ENCODE measurements at regions not wholly inside any gene's neighbourhood (a gene's known extent, or its start where the extent isn't known, plus 50 kb on each side); places are given as distances from the start of the nearest gene placed in this dataset.
"Not testable (repeated sequence)": the region's sequence is repeated elsewhere in the genome, so short reads cannot be mapped to it uniquely, and the experiment has no call there.

DNA sequence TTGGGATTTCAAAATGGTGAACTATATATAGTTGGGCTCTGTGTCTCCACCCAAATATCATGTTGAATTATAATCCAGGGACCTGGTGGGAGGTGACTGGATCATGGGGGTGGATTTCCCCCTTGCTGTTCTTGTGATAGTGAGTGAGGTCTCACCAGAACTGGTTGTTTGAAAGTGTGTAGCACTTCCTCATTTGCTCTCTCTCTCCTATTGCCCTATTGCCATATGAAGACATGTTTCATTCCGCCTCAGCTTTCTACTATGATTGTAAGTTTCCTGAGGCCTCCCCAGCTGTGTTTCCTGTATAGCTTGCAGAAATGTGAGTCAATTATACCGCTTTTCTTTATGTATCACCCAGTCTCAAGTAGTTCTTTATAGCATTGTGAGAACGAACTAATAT, 545.6 kb downstream of the TRAM1L1 start:
- no peaks in the 10 kb centered on the region for H3K36me3 Mint-ChIP-seq
- no peak overlapping the region for H3K27ac Mint-ChIP-seq
- H3K9me3 Mint-ChIP-seq = peaks cover 0 to 17% of the 10 kb centered on the region in 2 donors

DNA sequence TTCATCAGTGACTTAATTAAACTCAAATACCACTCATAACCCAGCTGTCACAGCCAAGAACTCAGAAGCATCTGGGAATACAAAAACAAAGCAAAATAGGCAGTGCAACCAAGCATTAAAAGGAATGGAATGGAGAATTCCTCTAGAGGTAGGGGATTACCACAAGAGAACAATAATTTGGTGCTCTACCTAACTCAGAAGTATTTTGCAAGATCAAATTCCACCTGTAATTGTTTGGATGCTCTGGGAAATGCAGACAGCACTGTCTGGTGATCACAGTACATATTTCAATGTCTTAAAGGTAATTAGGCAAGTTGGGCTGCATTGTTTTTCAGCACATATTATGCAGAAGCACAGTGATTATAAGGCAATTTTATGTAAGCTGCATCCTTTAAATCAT, 547.5 kb downstream of the TRAM1L1 start:
- peaks cover 0 to 12% of the 10 kb centered on the region in 2 donors for H3K9me3 Mint-ChIP-seq
- DNase-seq (ENCODE audit: low spot score in 2 of 2) (no peak), ATAC-seq (no peak)
- H3K27ac Mint-ChIP-seq = no peak overlapping the region
- H3K36me3 Mint-ChIP-seq = no peaks in the 10 kb centered on the region

More for the DNA sequence above, 545.6 kb downstream of the TRAM1L1 start:
- DNase-seq (ENCODE audit: low spot score in 2 of 2) (no peak), ATAC-seq (no peak)

DNA sequence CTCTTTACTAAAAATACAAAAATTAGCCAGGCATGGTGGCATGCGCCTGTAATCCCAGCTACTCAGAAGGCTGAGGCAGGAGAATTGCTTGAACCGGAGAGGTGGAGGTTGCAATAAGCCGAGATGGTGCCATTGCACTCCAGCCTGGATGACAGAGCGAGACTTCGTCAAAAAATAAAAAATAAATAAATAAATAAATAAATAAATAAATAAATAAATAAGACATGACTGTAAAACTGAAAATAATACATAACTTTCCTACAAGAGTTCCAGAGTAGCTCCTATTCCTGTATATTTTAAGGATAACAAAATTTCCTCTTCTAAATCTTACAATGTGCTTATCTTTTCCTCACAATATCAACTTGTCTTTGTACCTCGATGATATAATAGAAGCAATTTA, 549.4 kb downstream of the TRAM1L1 start:
- not testable (repeated sequence) for DNase-seq (ENCODE audit: low spot score in 2 of 2); H3K36me3 Mint-ChIP-seq

DNA sequence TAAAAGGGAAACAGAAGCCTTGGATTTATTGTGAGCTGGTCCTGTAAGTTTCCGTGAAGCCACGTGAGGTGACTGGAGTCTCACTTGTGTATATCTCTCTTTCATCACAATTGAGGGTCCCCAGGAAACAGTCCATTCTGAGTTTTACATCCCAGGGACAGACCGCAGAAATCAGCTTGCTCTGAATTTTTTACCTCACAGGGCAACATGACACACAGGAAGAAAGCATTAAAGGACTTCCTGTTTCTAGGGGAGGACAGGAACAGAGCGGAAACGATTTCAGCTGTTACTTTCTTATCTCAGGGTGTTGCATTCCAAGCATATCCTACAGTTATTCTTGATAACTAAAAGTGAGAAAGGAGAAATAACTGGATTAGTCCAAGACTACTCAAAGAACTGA, 553.5 kb downstream of the TRAM1L1 start:
- ATAC-seq = peak; percentile 14 to 34
- peak overlapping the region in 1 of 2 donors; percentile 74 for H3K27ac Mint-ChIP-seq
- no peak for DNase-seq (ENCODE audit: low spot score in 2 of 2)
- no peaks in the 10 kb centered on the region for H3K36me3 Mint-ChIP-seq
- peaks cover 5 to 12% of the 10 kb centered on the region in 2 donors for H3K9me3 Mint-ChIP-seq

More for the DNA sequence above, 549.4 kb downstream of the TRAM1L1 start:
- peaks cover 0 to 12% of the 10 kb centered on the region in 2 donors for H3K9me3 Mint-ChIP-seq
- H3K27ac Mint-ChIP-seq, ATAC-seq: not testable (repeated sequence)

DNA sequence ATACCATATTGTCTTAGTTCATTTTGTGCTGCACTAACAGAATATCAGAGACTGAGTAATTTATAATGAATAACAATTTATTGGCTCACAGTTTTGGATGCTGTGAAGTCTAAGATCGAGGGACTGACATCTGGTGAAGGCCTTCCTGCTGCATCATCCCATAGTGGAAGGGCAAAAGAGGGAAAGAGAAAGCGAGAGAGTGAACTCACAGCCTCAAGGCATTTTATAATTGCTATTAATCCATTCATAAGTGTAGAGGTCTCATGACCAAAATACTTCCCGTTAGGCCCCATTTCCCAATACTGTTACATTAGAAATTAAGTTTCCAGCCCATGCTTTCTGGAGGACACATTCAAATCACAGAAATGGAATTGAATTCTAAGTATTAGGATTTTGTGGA, 554.4 kb downstream of the TRAM1L1 start:
- ATAC-seq (no peak), DNase-seq (ENCODE audit: low spot score in 2 of 2) (no peak)
- peaks cover 5 to 12% of the 10 kb centered on the region in 2 donors for H3K9me3 Mint-ChIP-seq
- no peaks in the 10 kb centered on the region for H3K36me3 Mint-ChIP-seq
- H3K27ac Mint-ChIP-seq = no peak overlapping the region

DNA sequence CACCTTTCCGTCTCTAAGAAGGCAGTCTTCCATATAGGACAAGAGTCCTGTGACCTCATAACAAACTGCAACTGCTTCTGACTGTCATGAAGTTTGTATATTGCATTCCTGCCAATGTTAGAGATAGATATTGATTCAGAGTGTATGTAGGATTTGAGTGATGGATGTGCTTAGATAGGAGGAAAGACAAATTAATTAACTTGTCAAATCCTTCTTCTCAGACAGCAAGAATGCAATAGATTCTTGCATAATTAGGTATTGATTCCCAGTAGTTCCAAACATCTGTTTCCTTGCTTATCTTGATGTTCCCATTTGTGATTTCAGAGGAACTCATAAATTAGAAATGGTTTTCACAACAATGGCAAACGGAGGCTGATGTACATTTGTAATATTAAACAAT, 555.3 kb downstream of the TRAM1L1 start:
- H3K9me3 Mint-ChIP-seq = peaks cover 5 to 12% of the 10 kb centered on the region in 2 donors

DNA sequence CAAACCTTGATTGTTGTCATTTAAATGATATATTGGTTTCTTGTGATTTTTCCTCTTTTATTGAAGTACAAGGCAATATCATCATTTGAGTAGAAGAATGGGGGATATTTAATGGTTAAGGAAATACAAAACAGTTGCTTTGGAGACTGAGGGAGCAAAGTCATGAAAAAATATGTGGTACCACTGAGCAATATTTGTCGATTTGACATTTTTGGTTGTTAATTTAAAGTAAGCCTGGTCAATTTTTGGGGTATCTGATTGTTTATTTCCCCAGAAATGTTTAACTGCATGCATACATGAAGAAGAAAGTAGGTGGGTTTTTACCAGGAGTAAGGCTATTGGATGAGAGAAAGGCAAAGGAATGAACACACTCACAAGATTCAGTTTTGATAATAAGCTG, 556.2 kb downstream of the TRAM1L1 start:
- H3K27ac Mint-ChIP-seq = no peak overlapping the region
- peaks cover 5 to 12% of the 10 kb centered on the region in 2 donors for H3K9me3 Mint-ChIP-seq
- no peak for DNase-seq (ENCODE audit: low spot score in 2 of 2)
- no peak for ATAC-seq
- H3K36me3 Mint-ChIP-seq = no peaks in the 10 kb centered on the region

More for the DNA sequence above, 555.3 kb downstream of the TRAM1L1 start:
- no peaks in the 10 kb centered on the region for H3K36me3 Mint-ChIP-seq
- DNase-seq (ENCODE audit: low spot score in 2 of 2) (no peak), ATAC-seq (no peak)
- H3K27ac Mint-ChIP-seq = no peak overlapping the region

DNA sequence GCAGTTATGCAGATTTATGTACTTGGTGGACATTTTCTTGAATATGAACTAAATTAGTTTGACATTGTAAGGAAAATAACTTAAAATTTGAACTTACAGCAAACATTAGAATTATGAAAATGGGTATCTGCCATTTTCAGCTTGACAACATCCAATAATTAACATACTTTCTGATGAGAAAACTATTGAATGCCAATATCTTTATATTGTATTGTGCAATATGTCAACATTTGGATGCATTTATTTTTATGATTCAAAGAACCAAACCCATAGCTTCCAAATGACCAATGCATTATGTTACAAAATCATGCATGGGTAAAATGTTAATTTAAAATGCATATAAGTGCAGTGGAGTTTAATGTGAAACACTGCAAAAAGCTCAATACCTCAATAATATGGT, 562.5 kb downstream of the TRAM1L1 start:
- ATAC-seq (no peak), DNase-seq (ENCODE audit: low spot score in 2 of 2) (no peak)
- H3K27ac Mint-ChIP-seq = no peak overlapping the region
- peaks cover 13 to 17% of the 10 kb centered on the region in 2 donors for H3K9me3 Mint-ChIP-seq
- no peaks in the 10 kb centered on the region for H3K36me3 Mint-ChIP-seq

DNA sequence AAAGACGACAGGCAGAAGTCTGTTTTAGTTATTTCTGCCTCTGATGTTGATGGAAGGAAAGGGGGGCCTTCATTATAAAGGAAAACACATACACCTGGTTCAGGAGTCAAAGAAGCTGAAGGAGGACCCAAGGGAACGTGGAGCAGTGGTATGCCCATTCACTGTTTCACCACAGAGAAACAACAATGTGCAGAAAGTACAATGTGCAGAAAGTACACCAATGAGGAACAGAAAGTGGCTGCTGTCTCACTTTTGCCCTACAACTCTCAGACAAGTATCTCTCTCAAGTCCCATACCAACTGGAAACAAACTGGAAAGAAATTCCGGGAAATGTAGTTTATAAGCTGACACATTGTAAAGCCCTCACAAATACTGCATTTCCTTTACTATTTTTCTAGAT, 564.5 kb downstream of the TRAM1L1 start:
- no peak for ATAC-seq
- DNase-seq (ENCODE audit: low spot score in 2 of 2) = no peak
- peaks cover 18 to 24% of the 10 kb centered on the region in 2 donors for H3K9me3 Mint-ChIP-seq
- H3K27ac Mint-ChIP-seq = no peak overlapping the region
- peaks cover 7 to 11% of the 10 kb centered on the region in 2 donors for H3K36me3 Mint-ChIP-seq

DNA sequence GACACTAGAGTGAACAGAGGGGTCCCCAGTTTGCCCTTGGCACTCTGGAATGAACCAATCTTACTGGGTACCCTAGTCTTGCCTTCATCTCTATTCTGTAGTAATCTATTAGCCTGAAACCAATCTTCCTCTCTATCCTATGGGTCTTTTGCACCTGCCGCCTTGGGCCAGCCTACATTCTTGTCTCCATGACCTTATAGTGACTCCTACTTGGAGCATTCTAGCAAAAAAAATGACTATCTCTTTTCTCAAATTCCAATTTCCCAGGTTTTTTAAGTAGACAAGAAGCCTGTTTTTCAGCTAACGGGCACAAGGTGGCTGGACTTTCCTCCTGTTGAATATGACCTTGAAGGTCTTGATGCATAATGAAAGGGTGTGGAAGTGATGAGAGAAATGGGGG, 568.7 kb downstream of the TRAM1L1 start:
- H3K9me3 Mint-ChIP-seq = peaks cover 25 to 29% of the 10 kb centered on the region in 2 donors
- DNase-seq (ENCODE audit: low spot score in 2 of 2) = no peak
- no peak for ATAC-seq
- H3K36me3 Mint-ChIP-seq = peaks cover 7 to 11% of the 10 kb centered on the region in 2 donors
- H3K27ac Mint-ChIP-seq = no peak overlapping the region

DNA sequence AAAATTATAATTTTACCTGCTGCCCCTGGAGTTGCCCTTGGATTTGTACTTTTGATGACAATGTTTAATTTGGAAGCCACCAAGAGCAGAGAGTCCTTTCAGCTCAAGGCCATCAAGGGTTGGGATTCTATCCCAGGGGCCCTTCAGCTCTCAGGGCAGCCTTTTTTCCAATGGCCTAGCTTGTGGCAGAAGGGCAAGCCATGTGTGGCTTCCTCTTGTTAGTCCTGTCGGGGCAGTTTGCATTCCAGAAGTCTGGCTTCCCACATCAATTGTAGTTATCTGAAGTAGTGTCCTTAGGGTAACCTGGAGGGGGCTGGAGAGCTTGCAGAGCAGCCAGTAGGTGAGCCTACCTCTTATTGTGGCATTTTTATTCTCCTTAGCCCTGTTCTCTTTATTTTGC, 569.4 kb downstream of the TRAM1L1 start:
- DNase-seq (ENCODE audit: low spot score in 2 of 2) (no peak), ATAC-seq (no peak)
- Mint-ChIP-seq H3K27ac (no peak overlapping the region), H3K9me3 (peaks cover 25 to 29% of the 10 kb centered on the region in 2 donors), H3K36me3 (peaks cover 7 to 11% of the 10 kb centered on the region in 2 donors)

DNA sequence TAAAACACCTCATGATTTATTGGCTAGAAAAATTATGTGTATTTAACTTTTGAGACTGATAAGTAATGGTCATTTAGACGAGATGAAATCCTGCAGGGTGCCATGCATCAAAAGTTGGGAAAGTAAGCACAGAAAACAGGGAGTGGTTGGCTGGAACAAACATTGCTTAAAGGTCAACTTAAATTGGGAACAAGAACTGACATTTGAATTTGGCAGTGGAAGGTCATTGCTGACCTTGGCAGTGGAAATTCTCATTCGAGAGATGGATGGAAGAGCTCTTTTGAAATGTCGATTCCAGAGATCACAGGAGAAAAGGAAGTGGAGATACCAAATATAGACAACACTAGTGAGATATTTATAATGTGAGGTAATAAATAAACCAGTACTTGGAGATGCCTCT, 572.8 kb downstream of the TRAM1L1 start:
- ATAC-seq (no peak), DNase-seq (ENCODE audit: low spot score in 2 of 2) (no peak)
- Mint-ChIP-seq H3K27ac (no peak overlapping the region), H3K9me3 (peaks cover 14 to 15% of the 10 kb centered on the region in 2 donors), H3K36me3 (peaks cover 7 to 10% of the 10 kb centered on the region in 2 donors)

DNA sequence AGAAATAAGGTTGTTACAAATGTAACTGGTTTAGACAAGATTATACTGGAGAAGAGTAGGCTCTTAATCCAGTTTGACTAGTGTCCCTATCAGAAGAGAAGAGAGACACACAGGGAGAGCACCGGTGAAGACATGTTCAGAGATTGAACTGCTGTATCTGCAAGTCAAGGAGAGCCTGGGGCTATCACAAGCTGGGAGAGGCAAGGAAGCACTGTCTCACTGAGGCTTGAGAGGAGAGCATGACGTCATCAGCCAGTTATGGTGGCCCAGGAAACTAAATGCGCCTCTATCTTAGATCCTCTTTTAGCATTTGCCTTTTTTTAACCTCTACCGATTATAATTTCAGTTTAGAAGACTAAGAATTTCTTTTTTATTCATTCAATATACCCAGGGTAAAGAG, 583.4 kb downstream of the TRAM1L1 start:
- ATAC-seq (no peak), DNase-seq (ENCODE audit: low spot score in 2 of 2) (no peak)
- Mint-ChIP-seq H3K36me3 (no peaks in the 10 kb centered on the region), H3K9me3 (peaks cover 3 to 12% of the 10 kb centered on the region in 2 donors), H3K27ac (no peak overlapping the region)

DNA sequence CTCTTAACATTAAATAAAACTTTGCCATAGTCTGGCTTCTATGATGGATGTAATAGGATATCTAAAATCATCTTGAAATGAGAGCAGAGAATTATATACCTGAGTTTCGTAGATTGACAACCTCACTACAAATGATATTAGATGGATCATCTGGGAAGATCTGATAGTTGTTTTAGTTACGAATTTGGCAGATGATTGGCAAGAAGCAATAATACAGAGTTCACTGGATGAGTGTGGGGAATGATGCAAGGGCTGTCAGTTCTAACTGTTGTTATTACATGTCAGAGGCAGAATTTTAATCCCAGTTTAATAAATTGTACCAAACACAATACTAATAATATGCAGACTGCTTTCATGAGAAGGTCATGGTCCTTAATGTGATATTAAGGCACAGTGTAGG, 585.2 kb downstream of the TRAM1L1 start:
- DNase-seq (ENCODE audit: low spot score in 2 of 2) (no peak), ATAC-seq (no peak)
- H3K9me3 Mint-ChIP-seq = peaks cover 2 to 12% of the 10 kb centered on the region in 2 donors
- no peak overlapping the region for H3K27ac Mint-ChIP-seq
- no peaks in the 10 kb centered on the region for H3K36me3 Mint-ChIP-seq

DNA sequence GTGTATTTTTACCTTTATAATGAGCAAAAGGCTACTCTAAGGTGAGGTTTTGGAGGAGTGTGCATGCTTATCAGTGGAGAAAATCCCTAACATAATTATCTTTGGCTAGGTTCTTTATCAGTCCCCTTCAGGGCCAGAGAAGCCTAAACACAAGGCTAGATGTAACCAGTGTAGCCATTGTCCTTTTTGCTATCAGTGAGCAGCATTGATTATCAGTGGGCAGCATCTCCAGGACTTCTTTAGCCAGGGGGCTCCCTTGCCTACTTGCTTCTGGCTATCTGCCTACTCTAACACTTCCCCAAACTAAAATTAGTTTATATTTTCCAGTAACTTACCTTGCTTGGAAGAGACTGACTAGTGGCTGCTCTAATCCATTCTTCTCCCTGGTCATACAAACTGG, 595.6 kb downstream of the TRAM1L1 start:
- no peaks in the 10 kb centered on the region for H3K36me3 Mint-ChIP-seq
- ATAC-seq (no peak), DNase-seq (ENCODE audit: low spot score in 2 of 2) (no peak)
- peaks cover 5 to 19% of the 10 kb centered on the region in 2 donors for H3K9me3 Mint-ChIP-seq
- H3K27ac Mint-ChIP-seq = no peak overlapping the region

DNA sequence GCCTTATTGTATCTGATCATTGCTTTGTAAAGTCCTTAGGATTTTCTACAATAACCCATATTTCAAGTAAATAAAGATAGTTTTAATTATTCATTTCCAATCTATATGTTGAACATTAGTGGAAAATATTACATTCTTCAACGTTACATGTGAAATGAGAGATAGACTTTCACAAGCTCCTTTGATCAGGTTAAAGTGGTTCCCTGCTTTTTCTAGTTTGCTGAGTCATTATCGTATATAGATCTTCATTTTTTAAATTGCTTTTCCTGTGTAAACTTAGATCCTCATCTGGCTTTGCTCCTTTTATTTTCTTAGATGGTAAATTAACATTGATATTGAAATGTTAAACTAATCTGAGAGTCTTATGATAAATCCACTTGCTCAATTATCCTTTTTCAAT, 599.0 kb downstream of the TRAM1L1 start:
- H3K36me3 Mint-ChIP-seq = no peaks in the 10 kb centered on the region
- H3K9me3 Mint-ChIP-seq = peaks cover 5 to 14% of the 10 kb centered on the region in 2 donors
- DNase-seq (ENCODE audit: low spot score in 2 of 2) (no peak), ATAC-seq (no peak)
- H3K27ac Mint-ChIP-seq = no peak overlapping the region

DNA sequence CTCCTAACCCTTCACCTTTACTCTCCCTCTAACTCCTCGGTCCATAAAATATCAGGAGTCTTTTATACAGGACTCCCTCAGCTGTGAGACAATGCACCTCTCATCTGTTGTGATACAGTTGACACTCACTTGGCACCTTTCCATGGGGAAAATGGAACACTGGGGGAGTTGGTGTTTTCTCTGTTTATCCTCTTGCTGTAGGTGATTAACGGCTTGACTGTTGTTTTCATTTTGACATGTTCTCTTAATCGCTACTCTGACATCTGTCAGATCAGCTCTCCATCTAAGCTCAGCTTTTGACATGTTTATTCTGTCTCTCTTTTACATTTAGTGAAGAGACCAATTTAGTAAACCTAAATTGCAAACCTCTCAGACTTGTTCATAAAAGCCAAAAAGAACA, 604.8 kb downstream of the TRAM1L1 start:
- ATAC-seq (no peak), DNase-seq (ENCODE audit: low spot score in 2 of 2) (no peak)
- H3K9me3 Mint-ChIP-seq = peaks cover 5 to 15% of the 10 kb centered on the region in 2 donors
- H3K27ac Mint-ChIP-seq = no peak overlapping the region
- no peaks in the 10 kb centered on the region for H3K36me3 Mint-ChIP-seq

DNA sequence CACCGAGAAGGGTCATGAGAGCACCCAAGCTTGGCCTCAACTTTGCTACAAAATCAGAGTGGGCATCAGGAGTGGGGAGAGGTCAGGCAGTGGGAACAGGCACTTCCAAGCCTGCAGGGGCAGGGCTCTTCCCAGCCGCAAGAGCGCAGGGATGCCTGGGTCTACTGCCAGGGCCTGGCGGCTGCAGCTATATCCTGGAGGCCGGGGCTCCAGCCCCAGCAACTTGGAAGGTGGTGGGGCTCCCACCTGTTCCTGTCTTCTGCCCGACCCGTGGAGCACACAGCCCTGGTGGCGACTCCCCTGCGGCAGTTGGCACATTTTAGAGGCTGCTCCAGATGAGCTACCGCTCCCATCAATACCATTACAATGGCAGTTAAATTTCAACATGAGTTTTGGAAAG, 607.0 kb downstream of the TRAM1L1 start:
- DNase-seq (ENCODE audit: low spot score in 2 of 2) (no peak), ATAC-seq (no peak)
- H3K9me3 Mint-ChIP-seq = peaks cover 5 to 15% of the 10 kb centered on the region in 2 donors
- no peaks in the 10 kb centered on the region for H3K36me3 Mint-ChIP-seq
- no peak overlapping the region for H3K27ac Mint-ChIP-seq

DNA sequence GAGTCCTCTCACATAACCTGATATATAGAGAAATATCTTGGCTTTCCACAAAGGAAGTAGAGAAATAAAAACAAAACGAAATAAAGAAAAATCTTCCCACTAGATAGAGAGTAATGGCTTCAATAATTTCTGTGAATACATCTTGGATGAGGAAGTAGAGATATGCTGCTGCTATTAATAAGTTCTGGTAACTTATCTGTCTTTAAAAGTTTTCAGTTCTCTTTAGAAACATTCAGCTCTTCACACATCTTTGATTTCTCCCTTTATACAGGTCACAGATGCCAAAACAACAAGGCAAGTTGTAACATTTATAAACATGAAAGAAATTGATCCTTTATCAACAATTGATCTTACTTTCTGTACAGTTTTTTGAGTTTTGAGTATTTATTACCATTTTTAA, 615.8 kb downstream of the TRAM1L1 start:
- DNase-seq (ENCODE audit: low spot score in 2 of 2) (no peak), ATAC-seq (no peak)
- Mint-ChIP-seq H3K36me3 (no peaks in the 10 kb centered on the region), H3K27ac (no peak overlapping the region), H3K9me3 (no peaks in the 10 kb centered on the region)

All from activated naive CD4-positive, alpha-beta T cell treated with anti-CD3 and anti-CD28 coated beads, Interleukin-2, amount 50 U/mL, for 72 hours (primary cell).